ENCODE measurements at regions not wholly inside any gene's neighbourhood (a gene's known extent, or its start where the extent isn't known, plus 50 kb on each side); places are given as distances from the start of the nearest gene placed in this dataset.

- TF ChIP-seq CTCF (conservative IDR thresholded peaks at IDR 0.05; ENCODE audit: low read depth, low read length) (no peak), POLR2A (IDR thresholded peaks at IDR 0.05; ENCODE audit: low read depth, low read length) (no peak)
Observed at GRCh38 chrX:39709812-39710211, 387.9 kb downstream of the BCOR start.

Data from IMR-90 (cell line).